ENCODE measurements at regions not wholly inside any gene's neighbourhood (a gene's known extent, or its start where the extent isn't known, plus 50 kb on each side); places are given as distances from the start of the nearest gene placed in this dataset.
A peak's percentile ranks its signal among the peaks of the same experiment; 100 is the strongest.

GRCh38 chr11:120020486-120020885, 117.4 kb downstream of the TRIM29 start:
- H3K27me3 ChIP-seq (ENCODE audit: low read depth, low read length) = peaks cover 52% of the 10 kb centered on the region
- no peaks in the 10 kb centered on the region for H4K20me1 ChIP-seq (ENCODE audit: insufficient read depth, low read length)
- no peak overlapping the region for H2AFZ ChIP-seq (ENCODE audit: low read depth, low read length)
- no peak for TF ChIP-seq EZH2phosphoT487 (IDR thresholded peaks at IDR 0.05; ENCODE audit: low read depth)
- no peak for TF ChIP-seq CTCF (IDR thresholded peaks at IDR 0.05; ENCODE audit: low read depth, low read length)
- H3K4me2 ChIP-seq (ENCODE audit: low read length) = no peak overlapping the region
- H3K36me3 ChIP-seq (replicated peaks; ENCODE audit: low read depth, low read length) = no peaks in the 10 kb centered on the region
- H3K27ac ChIP-seq (ENCODE audit: low read length) = no peak overlapping the region
- no peaks in the 10 kb centered on the region for H3K4me1 ChIP-seq (ENCODE audit: low read length)
- H3K9me3 ChIP-seq (ENCODE audit: insufficient read depth, low read length) = no peaks in the 10 kb centered on the region
- no peak overlapping the region for H3K9ac ChIP-seq (ENCODE audit: low read length)
- no peaks in the 10 kb centered on the region for H3K79me2 ChIP-seq (ENCODE audit: low read length)
- H3K4me3 ChIP-seq (ENCODE audit: low read length) = no peak overlapping the region

GRCh38 chr11:120019191-120019590, 118.7 kb downstream of the TRIM29 start:
- Histone ChIP-seq H3K9me3 (ENCODE audit: insufficient read depth, low read length) (no peaks in the 10 kb centered on the region), H3K4me3 (ENCODE audit: low read length) (no peak overlapping the region), H3K79me2 (ENCODE audit: low read length) (no peaks in the 10 kb centered on the region), H3K27me3 (ENCODE audit: low read depth, low read length) (peaks cover 65% of the 10 kb centered on the region), H3K4me2 (ENCODE audit: low read length) (no peak overlapping the region), H4K20me1 (ENCODE audit: insufficient read depth, low read length) (no peaks in the 10 kb centered on the region), H3K36me3 (replicated peaks; ENCODE audit: low read depth, low read length) (no peaks in the 10 kb centered on the region), H2AFZ (ENCODE audit: low read depth, low read length) (no peak overlapping the region), H3K27ac (ENCODE audit: low read length) (no peak overlapping the region), H3K9ac (ENCODE audit: low read length) (no peak overlapping the region), H3K4me1 (ENCODE audit: low read length) (no peaks in the 10 kb centered on the region)
- no peak for TF ChIP-seq CTCF (IDR thresholded peaks at IDR 0.05; ENCODE audit: low read depth, low read length)
- no peak for TF ChIP-seq EZH2phosphoT487 (IDR thresholded peaks at IDR 0.05; ENCODE audit: low read depth)

GRCh38 chr11:120017582-120018150, 120.2 kb downstream of the TRIM29 start:
- H3K36me3 ChIP-seq (replicated peaks; ENCODE audit: low read depth, low read length) = no peaks in the 10 kb centered on the region
- H3K4me1 ChIP-seq (ENCODE audit: low read length) = no peaks in the 10 kb centered on the region
- H3K27me3 ChIP-seq (ENCODE audit: low read depth, low read length) = peaks cover 63% of the 10 kb centered on the region
- no peak overlapping the region for H3K9ac ChIP-seq (ENCODE audit: low read length)
- no peak overlapping the region for H3K4me2 ChIP-seq (ENCODE audit: low read length)
- H3K27ac ChIP-seq (ENCODE audit: low read length) = no peak overlapping the region
- H4K20me1 ChIP-seq (ENCODE audit: insufficient read depth, low read length) = no peaks in the 10 kb centered on the region
- H3K4me3 ChIP-seq (ENCODE audit: low read length) = no peak overlapping the region
- TF ChIP-seq CTCF (IDR thresholded peaks at IDR 0.05; ENCODE audit: low read depth, low read length) (no peak), EZH2phosphoT487 (IDR thresholded peaks at IDR 0.05; ENCODE audit: low read depth) (no peak)
- H3K9me3 ChIP-seq (ENCODE audit: insufficient read depth, low read length) = no peaks in the 10 kb centered on the region
- no peaks in the 10 kb centered on the region for H3K79me2 ChIP-seq (ENCODE audit: low read length)
- no peak overlapping the region for H2AFZ ChIP-seq (ENCODE audit: low read depth, low read length)

- Histone ChIP-seq H3K9ac (ENCODE audit: low read length) (no peak overlapping the region), H3K4me2 (ENCODE audit: low read length) (no peak overlapping the region), H3K79me2 (ENCODE audit: low read length) (no peaks in the 10 kb centered on the region), H3K36me3 (replicated peaks; ENCODE audit: low read depth, low read length) (no peaks in the 10 kb centered on the region), H3K9me3 (ENCODE audit: insufficient read depth, low read length) (no peaks in the 10 kb centered on the region), H3K27me3 (ENCODE audit: low read depth, low read length) (peaks cover 83% of the 10 kb centered on the region), H4K20me1 (ENCODE audit: insufficient read depth, low read length) (no peaks in the 10 kb centered on the region), H3K4me1 (ENCODE audit: low read length) (no peaks in the 10 kb centered on the region), H3K4me3 (ENCODE audit: low read length) (no peak overlapping the region), H3K27ac (ENCODE audit: low read length) (no peak overlapping the region), H2AFZ (ENCODE audit: low read depth, low read length) (no peak overlapping the region)
- no peak for TF ChIP-seq EZH2phosphoT487 (IDR thresholded peaks at IDR 0.05; ENCODE audit: low read depth)
- peak; percentile 57 for TF ChIP-seq CTCF (IDR thresholded peaks at IDR 0.05; ENCODE audit: low read depth, low read length)
These were observed 124.3 kb downstream of the TRIM29 start for GRCh38 chr11:120013325-120014250.
